Hepatocyte (in vitro differentiated cells): ENCODE measurements at regions not wholly inside any gene's neighbourhood (a gene's known extent, or its start where the extent isn't known, plus 50 kb on each side); places are given as distances from the start of the nearest gene placed in this dataset.

Source experiments
- CTCF ChIP-seq: fragments of 200-600 bp; sonication (generic); IDR thresholded peaks from 2 replicates; pipeline ENCODE4 v1.5.1; 2016; ENCODE audit warnings: antibody characterized with exemption, mild to moderate bottlenecking; ENCODE audit not compliant: poor library complexity
- EZH2 ChIP-seq: fragments of 200-600 bp; sonication (generic); IDR thresholded peaks from 2 replicates; pipeline ENCODE4 v1.6.1; 2016; ENCODE audit warnings: antibody characterized with exemption, mild to moderate bottlenecking, borderline replicate concordance
- EZH2phosphoT487 ChIP-seq: fragments of 200-600 bp; sonication (generic); IDR thresholded peaks from one replicate; pipeline ENCODE4 v1.6.1; 2018; ENCODE audit warnings: antibody characterized with exemption, mild to moderate bottlenecking, low read depth, moderate library complexity; ENCODE audit not compliant: unreplicated experiment, severe bottlenecking

DNA sequence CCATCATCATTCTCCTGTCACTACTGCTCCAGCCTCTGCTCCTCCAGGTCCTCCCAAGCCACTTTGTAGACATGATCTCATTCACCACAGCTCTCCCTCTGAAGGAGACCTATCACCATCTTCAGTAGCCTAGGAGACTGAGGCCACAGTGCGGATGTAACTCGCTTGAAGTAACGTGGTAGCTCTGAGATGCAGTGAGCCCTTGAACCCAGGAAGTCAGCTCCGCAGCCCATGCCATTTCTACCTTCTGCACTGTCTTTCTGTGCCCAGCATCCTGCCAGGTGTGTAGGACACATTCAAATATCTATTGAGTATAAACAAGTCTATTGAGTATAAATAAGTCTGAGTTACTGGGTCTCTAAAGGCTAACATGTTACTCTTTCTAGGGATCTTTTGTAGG is 164.4 kb downstream of the CDH26 start:
- TF ChIP-seq CTCF (no peak), EZH2 (no peak), EZH2phosphoT487 (no peak)
